SKM-1 treated with dmso at 0.1 percent for 144 hours (cell line): ENCODE measurements at regions not wholly inside any gene's neighbourhood (a gene's known extent, or its start where the extent isn't known, plus 50 kb on each side); places are given as distances from the start of the nearest gene placed in this dataset.
A peak's percentile ranks its signal among the peaks of the same experiment; 100 is the strongest.

Experiments
- DNase-seq: peaks from one replicate; lab custom pipeline; 2025; ENCODE audit not compliant: unreplicated experiment; lab: John Stamatoyannopoulos, UW

DNA sequence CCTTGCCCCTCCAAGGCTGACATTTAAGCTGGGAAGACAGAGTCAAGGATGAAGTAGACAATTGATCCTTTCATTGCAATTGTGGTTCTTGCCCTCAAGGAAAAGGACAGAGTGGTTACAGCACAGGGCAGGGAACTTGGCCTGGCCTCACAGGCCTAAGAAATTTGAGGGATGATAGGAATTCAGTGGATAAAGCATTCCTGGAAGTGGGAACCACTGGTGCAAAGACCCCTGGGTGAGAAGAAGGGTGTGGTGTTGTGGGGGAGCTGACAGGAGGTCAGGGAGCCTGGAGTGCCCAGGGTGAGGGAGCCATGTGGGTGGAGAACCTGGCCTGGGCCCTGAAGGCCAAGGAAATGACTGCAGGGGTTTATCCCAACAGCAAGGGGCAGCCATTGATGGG is 287.4 kb downstream of the UACA start:
- DNase-seq, result no peak

DNA sequence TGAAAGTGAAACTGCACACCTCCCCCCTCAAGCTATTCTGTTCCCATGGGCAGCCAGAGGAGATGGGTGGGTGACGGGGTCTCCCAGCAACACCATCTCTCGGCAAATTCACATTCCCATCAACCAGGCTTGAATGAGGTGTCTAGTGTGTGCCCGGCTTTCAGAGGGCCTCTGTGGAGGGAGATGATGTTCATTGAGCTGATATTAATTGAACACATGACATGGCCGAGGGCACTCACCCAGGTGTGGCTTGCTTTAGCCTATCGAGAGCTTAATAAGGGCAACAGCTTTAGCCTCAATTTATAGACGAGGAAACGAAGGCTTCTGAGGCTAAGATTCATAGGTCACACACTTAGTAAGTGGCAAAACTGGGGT is 288.0 kb downstream of the UACA start:
- DNase-seq, result no peak

DNA sequence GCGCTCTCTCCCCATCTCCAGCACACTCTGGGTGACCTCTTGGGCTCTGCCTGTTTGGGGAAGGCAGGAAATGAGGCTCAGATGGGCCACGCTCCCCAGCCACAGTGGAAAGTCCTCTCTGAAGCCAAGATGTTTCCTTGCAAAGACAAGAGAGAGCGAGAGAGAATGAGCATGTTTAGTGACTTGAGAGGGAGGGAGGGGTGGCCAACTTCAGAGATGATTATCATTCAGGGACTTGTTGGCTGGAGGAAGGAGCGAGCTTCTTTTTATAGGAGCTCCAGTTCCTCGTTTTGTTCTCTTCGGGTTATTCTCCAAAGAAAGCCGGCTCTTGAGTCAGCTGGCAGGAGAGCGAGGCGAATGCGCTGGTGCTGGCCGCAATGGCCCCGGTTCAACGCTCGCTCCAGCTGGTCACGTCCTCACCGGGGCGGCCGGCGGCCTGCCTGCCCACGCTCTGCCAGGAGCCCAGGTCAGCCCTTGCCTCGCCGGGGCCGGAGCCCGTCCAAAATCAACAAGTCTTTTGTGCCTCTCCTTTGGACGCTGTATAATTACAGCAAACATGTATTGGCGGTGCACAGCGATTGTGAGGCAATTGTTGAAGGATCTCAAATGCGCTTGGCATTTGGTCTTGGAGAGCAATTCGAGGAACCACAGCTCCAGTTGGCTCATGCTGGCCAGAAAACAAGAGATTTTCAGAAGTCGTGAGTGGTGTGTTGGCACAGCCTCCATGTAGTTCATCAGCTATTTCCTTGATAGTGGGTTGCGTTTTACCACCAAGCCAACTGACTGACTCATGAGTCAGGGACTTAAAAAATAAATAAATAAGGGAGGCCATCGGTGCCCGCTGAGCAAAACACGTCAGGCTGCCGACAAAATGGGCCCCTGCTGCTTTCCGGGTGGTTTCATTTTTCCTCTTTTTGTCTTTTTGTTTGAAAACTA is 288.6 kb downstream of the UACA start:
- no peak for DNase-seq

DNA sequence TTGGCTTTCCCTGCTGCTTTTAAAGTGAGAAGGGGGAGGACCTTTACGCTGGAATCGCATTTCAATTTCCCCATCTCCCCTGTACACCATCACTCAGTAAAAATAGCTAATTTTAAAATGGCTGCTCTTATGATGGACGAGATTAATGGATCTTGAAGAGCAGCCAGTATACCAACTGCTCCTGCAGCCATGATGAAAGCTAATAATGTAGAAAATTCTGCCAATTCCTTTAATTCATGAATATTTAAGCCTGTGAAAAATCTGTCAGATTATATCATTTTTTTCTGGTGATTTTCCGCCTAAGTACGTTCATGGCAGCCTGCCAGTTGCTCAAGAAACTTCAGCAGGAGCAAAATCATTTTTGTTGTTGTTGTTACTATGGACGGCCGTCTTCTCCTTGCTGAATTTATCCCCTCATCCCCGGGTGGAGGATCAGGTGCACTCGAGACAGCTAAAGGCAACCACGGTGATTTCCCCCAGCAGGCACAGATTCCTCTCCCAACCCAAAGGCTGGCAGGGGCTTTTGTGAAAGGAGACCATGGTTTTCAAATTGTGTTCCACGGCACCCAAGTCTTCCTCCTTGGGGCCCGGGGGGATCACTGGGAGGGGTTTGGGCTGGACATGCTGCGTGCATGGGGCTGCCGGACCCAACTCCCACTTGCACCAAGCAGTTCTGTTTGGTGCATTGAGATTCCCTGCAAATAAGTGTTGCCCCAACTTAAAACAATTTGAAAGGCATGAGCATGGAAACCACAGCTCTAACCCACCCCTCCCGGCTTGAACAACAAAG is 289.6 kb downstream of the UACA start:
- no peak for DNase-seq

DNA sequence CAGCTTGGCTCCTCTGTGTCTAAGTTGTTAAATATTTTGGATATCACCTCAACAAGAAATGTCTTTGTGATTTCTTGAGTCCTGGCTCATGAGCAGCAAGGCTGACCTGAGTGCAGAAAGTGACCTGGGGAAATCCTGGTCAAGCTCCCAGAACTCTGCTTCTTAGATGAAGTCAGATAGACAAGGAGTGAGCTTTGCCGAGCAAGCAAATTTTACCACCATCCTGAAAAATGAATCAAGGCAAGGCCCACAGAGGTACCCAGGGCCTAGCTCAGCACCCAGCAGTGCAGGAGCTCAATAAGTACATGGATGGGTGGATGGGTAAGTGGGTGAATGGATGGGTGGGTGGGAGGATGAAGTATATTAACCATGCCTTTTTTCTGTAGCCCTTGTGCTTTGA is 291.8 kb downstream of the UACA start:
- no peak for DNase-seq

DNA sequence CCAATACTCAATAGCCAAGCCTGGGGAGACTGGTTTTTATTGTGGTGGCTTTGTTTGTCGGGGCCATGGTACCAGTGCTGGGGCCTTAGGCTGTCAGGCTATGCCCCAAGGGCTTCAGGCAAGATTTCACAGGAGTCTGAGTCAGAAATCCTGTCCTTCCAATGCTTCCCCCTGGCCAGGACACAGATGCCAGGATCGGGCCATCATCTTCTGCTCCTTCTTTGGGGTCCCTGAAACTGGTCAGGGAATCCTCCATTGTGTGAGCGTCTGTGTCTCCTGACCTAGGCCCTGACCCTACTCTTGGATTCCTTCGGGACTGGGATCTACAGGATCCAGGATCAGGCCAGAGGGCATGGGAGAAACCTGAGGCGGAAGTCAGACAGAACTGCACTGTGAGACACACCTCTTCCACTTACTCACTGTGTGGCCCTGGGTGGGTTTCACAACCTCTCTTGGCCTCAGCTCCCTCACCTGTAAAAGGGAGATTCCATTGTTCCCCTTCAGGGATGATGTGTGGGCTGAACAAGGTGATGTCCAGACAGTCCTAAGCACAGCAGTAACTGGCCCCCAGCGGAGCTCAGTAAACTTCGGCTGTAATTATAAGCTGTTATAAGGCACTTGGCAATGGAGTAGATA is 292.7 kb downstream of the UACA start:
- no peak for DNase-seq

DNA sequence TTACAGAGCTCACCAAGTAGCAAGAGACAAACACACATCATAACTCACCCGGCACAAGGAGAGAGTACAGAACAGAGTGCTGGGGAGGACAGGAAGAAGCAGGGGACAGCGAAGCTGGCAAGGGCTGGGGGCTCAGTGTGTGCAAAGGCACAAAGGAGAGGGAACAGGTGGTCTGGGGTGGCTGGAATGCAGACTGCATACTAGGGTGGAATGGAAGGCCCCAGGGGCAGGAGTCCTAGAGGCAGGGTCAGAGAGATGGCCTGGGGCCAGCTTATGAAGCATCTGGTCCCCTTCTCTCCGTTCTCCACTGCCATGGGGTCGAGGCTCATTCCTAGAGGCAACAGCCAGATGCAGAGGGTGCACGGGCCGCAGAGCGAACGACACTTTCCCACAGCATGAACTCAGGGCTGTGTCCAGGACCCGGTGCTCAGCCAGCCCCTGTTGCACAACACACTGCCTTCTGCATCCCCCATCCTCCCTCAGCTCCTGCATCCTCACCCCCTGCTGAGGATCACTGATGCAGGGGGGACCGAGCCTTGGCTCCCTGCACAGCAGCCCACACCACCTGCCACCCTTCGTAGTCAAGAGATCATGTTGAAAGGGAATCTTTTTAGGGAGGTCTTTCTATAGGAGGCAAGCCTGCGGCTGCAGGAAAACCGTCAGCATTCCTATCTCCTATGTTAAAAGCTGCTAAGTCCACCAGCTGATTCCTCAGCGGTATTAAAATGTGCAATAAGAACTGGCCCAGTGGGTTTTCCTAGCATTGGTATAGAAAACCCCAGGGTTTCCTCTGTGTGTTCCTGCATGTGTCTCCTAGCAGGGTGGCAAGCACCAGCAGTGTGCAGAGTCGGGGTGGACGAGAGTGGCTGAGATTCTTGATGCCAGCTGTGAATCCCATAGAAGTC is 293.5 kb downstream of the UACA start:
- no peak for DNase-seq

DNA sequence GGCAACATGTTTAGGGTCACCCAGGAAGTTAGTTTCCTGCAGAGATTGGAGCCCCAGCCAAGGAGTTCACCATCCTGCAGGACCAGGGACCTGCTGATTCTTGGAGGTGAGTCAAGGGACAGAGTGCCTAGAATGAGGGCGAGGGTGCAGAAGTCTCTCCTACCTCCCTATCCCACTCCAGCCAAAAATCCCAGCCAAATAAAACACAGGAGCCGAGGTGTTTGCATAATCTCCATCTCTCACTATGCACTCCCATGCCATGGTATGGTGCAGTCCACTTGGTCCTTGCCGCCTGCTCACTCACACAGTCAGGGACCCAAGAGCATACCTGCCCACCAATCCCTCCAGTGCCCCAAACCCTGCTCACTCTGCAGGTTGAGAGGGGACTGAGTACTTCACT is 294.2 kb downstream of the UACA start:
- no peak for DNase-seq

DNA sequence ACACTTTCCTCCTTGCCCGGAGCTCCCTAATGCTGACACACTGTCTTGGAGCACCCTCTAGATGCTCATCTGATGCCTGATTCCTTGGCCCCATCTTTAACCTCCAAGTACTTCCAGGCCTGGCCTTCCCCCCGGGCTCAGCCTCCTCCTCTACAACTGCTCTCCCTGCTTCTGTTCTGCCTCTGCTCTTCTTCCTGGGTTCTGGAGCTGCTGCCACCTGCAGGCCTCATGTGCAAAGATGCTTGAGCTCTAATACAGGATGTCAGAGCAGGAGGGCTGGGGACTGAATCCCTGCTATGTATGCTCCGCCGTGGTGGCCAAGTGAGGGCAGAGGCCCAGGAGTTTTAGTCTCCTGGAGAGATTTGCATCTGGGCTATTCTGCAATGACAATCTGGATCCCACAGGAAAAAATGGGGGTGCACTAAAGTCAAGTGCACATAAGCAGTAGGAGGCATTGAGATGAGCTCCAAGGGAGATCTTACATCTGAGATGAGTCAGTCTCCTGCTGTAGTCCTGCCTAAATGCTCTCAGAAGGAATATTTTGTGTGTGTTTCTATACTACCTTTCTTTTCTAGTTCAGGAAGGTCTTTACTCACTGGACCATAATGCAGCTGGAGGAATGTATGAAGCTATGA is 296.3 kb downstream of the UACA start:
- peak; percentile 58 for DNase-seq

DNA sequence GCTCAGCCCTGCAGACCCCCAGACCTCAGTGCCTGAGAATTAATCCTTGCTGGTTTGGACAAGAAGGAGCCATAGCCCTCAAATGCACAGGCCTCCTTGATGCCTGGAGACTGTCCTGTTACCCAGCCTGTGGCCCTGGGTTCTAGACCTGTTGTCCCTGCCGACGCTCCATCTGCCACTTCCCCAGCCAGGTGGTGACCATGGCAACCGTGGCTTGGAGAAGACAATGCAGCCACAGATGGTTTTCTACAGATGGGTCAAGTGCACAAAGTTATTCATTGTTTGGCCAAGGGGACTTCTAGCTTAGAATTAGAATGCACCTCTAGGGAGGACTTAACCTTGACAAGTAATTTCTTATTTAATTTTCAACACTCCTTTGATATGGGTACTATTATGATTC is 297.1 kb downstream of the UACA start:
- DNase-seq, result no peak

DNA sequence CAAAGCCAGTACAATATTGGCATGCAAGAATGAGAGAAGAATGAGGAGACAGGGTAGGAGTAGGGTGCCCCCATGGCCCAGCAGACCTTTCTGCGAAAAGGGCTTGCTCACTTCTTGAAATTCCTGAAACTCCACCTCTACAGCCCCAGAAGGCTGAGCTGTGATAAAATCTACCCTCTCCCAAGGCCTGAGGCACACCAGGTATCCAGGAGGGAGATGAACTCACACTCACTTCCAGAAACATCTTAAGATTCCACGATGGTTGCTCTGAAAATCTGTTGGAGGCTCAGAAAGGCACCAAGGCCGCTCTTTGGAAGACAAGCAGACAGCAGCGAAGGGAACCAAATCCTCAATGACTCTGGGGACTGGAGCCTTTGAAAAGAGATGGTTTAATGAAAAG is 297.5 kb downstream of the UACA start:
- DNase-seq, result no peak

DNA sequence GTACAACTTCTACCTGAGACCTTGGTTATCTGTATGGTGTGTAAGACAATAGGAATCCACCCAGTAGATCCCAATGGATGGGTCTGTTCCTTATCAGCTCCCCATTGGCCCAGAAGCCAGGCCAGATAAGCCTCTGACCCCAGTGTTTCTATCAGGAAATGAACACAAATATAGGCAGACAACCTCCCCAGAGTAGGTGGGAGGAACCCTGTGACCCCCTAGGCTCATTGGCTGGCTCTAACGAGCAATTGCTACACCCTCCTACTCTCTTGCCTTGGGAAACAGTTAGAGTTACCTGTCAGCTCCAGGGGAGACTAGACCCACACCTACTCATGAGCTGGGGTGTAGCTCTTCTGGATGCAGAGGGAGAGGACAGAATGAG is 299.9 kb downstream of the UACA start:
- DNase-seq, result peak; percentile 81

DNA sequence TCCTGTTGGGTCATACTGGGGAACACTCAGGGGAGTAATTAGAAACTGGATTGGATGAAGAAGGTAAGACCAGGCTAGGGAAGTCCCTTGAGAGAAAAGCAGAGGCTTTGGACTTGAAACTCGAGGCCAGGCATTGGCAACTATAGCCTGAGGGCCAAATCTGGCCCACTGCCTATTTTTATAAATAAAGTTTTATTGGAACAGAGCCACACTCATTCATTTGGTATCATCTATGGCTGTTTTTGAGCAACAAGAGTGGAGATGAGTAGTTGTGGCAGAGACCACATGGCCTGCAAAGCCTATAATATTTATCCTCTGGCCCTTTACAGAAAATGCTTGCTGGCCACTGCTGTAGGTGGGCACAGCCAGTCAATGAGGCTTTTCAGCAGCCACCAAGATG is 301.4 kb downstream of the UACA start:
- no peak for DNase-seq

DNA sequence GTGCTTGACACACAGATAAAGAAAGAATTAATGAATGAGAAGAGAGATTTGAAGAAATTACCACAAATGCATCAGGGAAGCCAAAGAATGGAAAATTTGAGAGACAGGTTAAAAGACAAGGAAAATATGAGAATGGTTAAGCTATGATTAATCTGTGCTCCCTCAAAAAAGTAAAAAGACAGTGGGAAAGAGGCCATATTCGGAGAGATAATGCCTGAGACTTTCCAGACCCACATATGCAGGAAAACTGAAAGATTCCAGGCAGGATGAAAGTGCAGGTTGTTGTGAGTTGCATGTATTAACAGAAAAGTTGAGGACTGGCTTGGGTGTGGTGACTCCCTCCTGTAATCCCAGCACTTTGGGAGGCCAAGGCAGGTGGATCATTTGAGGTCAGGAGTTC is 302.3 kb downstream of the UACA start:
- no peak for DNase-seq

DNA sequence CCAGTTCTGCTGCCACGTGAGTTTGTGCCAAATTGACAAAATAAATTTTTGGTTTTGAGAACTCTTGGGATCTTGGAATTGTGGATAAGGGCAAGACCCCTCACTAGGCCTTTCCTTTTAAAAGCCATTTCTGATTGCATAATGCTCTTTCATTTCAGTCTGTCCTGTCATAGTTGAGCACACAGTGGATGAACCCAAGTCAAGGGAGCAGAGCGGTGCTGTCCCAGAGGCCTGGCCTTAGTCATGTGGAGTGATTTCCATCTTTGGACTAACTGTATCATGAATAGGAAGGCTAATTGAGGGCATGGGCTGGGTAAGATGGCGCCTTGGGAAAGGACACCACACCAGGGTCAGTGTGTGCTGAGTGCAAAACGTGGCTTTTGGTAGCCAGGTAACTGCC is 304.0 kb downstream of the UACA start:
- DNase-seq, result no peak

DNA sequence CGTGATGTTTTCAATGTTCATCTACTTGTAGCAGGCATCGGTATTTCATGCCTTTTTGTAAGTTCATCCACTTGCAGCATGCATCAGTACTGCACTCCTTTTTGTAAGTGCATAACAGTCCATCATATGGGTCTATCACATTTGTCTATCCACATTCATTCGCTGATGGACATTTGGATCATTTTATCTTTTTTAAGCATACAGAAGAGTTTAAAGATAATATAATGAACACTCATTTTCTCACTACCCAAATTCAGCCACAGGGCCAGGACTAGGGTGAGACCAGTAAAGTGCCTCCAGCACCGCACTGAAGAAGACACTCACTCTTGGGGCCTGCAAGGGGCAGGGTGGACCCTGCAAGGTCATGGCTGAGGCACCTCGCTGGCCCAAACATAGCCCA is 309.6 kb downstream of the UACA start:
- no peak for DNase-seq

DNA sequence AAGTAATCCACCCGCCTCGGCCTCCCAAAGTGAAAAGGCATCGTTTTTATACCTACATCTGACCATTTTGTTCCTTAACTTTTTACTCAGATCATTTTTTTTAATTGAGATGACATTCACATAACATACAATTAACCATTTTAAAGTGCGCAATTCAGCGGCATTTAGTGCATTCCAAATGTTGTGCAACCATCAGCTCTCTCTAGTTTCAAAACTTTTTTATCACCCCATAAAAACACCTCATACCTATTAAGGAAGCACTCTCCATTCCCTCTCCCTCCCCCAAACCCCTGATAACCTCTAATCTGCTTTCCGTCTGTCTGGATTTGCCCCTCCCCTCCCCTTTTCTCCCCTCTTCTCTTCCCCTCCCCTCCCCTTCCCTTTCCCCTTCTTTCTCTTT is 310.1 kb downstream of the UACA start:
- DNase-seq, result no peak

DNA sequence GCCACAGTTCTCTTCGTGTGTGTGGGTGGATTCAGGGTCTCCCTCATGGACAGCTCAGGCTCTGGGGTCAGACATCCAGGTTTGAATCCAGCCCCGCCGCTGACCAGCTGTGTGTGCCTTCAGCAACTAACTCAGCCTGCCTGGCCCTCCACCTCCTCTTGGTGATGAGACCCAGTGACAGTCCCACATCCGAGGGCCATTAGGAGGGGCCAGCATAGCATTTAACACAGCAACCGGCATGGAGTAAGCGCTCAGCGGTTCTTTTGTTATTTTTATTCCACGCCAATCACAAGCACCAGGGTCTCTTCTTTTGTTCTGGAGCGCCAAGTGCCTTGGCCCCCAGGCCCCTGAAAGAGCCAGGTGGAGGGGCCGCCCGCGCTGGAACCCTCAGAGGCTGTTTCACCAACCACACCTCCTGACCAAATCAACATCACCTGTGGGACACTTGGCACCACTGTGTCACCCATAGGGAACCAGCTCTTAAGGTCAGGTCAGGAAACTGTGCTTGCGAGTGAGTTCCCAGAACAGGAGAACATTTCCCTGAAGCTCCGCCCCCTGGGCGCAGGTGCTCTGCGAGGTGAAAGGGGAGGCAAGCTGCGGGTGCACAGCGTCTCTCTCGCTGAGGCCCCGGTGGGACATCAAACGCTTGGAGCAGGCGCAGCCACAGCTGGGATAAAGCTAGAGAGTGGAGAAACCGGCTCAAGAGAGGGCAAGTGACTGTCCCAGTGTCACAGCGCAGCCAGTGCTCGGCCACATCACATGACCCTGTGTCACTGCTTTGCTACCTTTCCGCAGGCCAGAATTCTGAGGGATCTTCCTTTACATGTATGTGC is 311.3 kb downstream of the UACA start:
- no peak for DNase-seq

DNA sequence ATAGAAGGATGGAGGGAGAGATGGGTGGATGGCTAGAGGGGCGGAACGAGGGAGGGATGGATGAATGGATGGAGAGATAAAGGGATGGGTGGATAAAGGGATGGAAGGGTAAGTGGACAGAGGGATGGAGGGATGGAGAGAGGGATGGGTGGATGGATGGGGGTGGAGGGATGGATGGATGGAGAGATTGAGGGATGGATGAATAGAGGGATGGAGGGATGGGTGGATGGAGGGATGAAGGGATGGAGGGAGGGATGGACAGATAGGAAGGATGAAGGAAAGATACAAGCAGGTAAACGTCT is 313.3 kb downstream of the UACA start:
- DNase-seq, result no peak
